GM21786 (cell line): ENCODE measurements at regions not wholly inside any gene's neighbourhood (a gene's known extent, or its start where the extent isn't known, plus 50 kb on each side); places are given as distances from the start of the nearest gene placed in this dataset.

Experiments used
- ATAC-seq: cut with Tn5 transposase; IDR thresholded peaks from one replicate; pipeline ENCODE4 v1.9.1; 2021; ENCODE audit not compliant: unreplicated experiment

GRCh38 chr7:46478046-46478445 is 557.0 kb upstream of the IGFBP3 start:
- ATAC-seq, result no peak

GRCh38 chr7:46468753-46469356 is 547.8 kb upstream of the IGFBP3 start:
- no peak for ATAC-seq

GRCh38 chr7:46463170-46463569 is 542.1 kb upstream of the IGFBP3 start:
- no peak for ATAC-seq

GRCh38 chr7:46461334-46461777 is 540.3 kb upstream of the IGFBP3 start:
- ATAC-seq, result no peak

GRCh38 chr7:46459942-46460341 is 538.9 kb upstream of the IGFBP3 start:
- ATAC-seq, result no peak

- ATAC-seq, result no peak
Measured at GRCh38 chr7:46454816-46455215, 533.7 kb upstream of the IGFBP3 start.

- no peak for ATAC-seq
Measured at GRCh38 chr7:46452561-46453135, 531.6 kb upstream of the IGFBP3 start.

- ATAC-seq, result no peak
Measured at GRCh38 chr7:46451846-46452245, 530.8 kb upstream of the IGFBP3 start.

- no peak for ATAC-seq
Measured at GRCh38 chr7:46450886-46451285, 529.8 kb upstream of the IGFBP3 start.

GRCh38 chr7:46450425-46450824 is 529.4 kb upstream of the IGFBP3 start:
- no peak for ATAC-seq

- ATAC-seq, result no peak
Measured at GRCh38 chr7:46449743-46450142, 528.7 kb upstream of the IGFBP3 start.

GRCh38 chr7:46448478-46448877 is 527.4 kb upstream of the IGFBP3 start:
- no peak for ATAC-seq

- no peak for ATAC-seq
Measured at GRCh38 chr7:46446151-46446550, 525.1 kb upstream of the IGFBP3 start.

GRCh38 chr7:46444256-46444655 is 523.2 kb upstream of the IGFBP3 start:
- ATAC-seq, result no peak

GRCh38 chr7:46440186-46440585 is 519.1 kb upstream of the IGFBP3 start:
- no peak for ATAC-seq

GRCh38 chr7:46432708-46433107 is 511.6 kb upstream of the IGFBP3 start:
- no peak for ATAC-seq

- no peak for ATAC-seq
Measured at GRCh38 chr7:46428295-46428694, 507.2 kb upstream of the IGFBP3 start.

- ATAC-seq, result no peak
Measured at GRCh38 chr7:46424934-46425333, 503.9 kb upstream of the IGFBP3 start.

- ATAC-seq, result no peak
Measured at GRCh38 chr7:46421441-46422230, 500.6 kb upstream of the IGFBP3 start.

- no peak for ATAC-seq
Measured at GRCh38 chr7:46414946-46415345, 493.9 kb upstream of the IGFBP3 start.

GRCh38 chr7:46411236-46411635 is 490.2 kb upstream of the IGFBP3 start:
- ATAC-seq, result no peak

- no peak for ATAC-seq
Measured at GRCh38 chr7:46407125-46407524, 486.1 kb upstream of the IGFBP3 start.
